Kidney (tissue), 13 donors: ENCODE measurements at regions not wholly inside any gene's neighbourhood (a gene's known extent, or its start where the extent isn't known, plus 50 kb on each side); places are given as distances from the start of the nearest gene placed in this dataset.

ENCODE experiments used
- DNase-seq, 5 donors: peaks; one replicate each; pipeline ENCODE4 v3.0.0-alpha.2; 2013 to 2020
- FAIRE-seq: peaks from 2 replicates; lab custom pipeline; 2012; peaks lifted over from hg19 to GRCh38; lab: Jason Lieb, UNC
- H3K27ac ChIP-seq, 2 donors: one replicate each; pipeline ENCODE4 v1.7.0; 2013; ENCODE audit warnings: low read depth in 2 of 2, low read length in 2 of 2, inconsistent platforms in 1 of 2
- H3K27me3 ChIP-seq: one replicate; pipeline ENCODE4 v1.7.1; 2013; ENCODE audit warnings: low read length, inconsistent platforms; ENCODE audit not compliant: control insufficient read depth, insufficient read depth
- H3K36me3 ChIP-seq, 3 donors: one replicate each; pipeline versions ENCODE4 v1.7.0 to v1.7.1; 2013; ENCODE audit warnings: low read length in 3 of 3, control low read depth in 1 of 3, inconsistent platforms in 1 of 3; ENCODE audit not compliant: insufficient read depth in 3 of 3, control insufficient read depth in 2 of 3
- H3K4me1 ChIP-seq, 3 donors: one replicate each; pipeline versions ENCODE4 v1.7.0 to v1.7.1; 2013; ENCODE audit warnings: low read length in 3 of 3, inconsistent platforms in 1 of 3, low read depth in 1 of 3; ENCODE audit not compliant: control insufficient read depth in 2 of 3, insufficient read depth in 2 of 3
- H3K4me3 ChIP-seq, 3 donors: one replicate each; pipeline versions ENCODE4 v1.7.0 to v1.8.1; 2013; ENCODE audit warnings: low read length in 3 of 3, control low read depth in 1 of 3, inconsistent platforms in 1 of 3
- H3K9ac ChIP-seq, 3 donors: one replicate each; pipeline versions ENCODE4 v1.7.0 to v1.7.1; 2013; ENCODE audit warnings: low read length in 3 of 3, control low read depth in 1 of 3, inconsistent platforms in 1 of 3
- H3K9me3 ChIP-seq, 3 donors: one replicate each; pipeline versions ENCODE4 v1.7.0 to v1.7.1; 2013; ENCODE audit warnings: low read length in 3 of 3, control low read depth in 1 of 3, inconsistent platforms in 1 of 3; ENCODE audit not compliant: control insufficient read depth in 2 of 3, insufficient read depth in 1 of 3
- CTCF ChIP-seq: IDR thresholded peaks from 3 replicates; pipeline ENCODE4 v1.5.1; 2012; ENCODE audit warnings: mild to moderate bottlenecking, moderate library complexity, borderline replicate concordance; ENCODE audit not compliant: insufficient read depth; ENCODE audit errors: extremely low read depth
- intact Hi-C: fragments of 100-400 bp; cut with DNase I; formaldehyde crosslinking; loops from one replicate; pipeline ENCODE4 v1.11.1; 2022
- donor health status: control.
- donor health status: control.
- donor health status: control.
- donor health status: control.
- donor health status: control.
- donor health status: DM: yes; HTN: yes; CAD: no.
- donor health status: Normal renal cell carcinoma (clear cell type).

GRCh38 chr11:76282811-76283595 lies 76.7 kb upstream of the WNT11 start:
- H3K9ac ChIP-seq: no peak overlapping the region
- H3K4me1 ChIP-seq: no peaks in the 10 kb centered on the region
- no peak overlapping the region for H3K4me3 ChIP-seq
- H3K36me3 ChIP-seq: no peaks in the 10 kb centered on the region
- intact Hi-C loops: no loop called here
- no peak for FAIRE-seq
- no peak for TF ChIP-seq CTCF
- no peak for DNase-seq
- H3K27me3 ChIP-seq: no peaks in the 10 kb centered on the region
- H3K9me3 ChIP-seq: no peaks in the 10 kb centered on the region
- H3K27ac ChIP-seq: no peak overlapping the region

- Histone ChIP-seq H3K4me1 (no peaks in the 10 kb centered on the region), H3K9ac (no peak overlapping the region), H3K36me3 (no peaks in the 10 kb centered on the region), H3K27ac (no peak overlapping the region), H3K9me3 (no peaks in the 10 kb centered on the region), H3K27me3 (no peaks in the 10 kb centered on the region), H3K4me3 (no peak overlapping the region)
- TF ChIP-seq CTCF: no peak
- FAIRE-seq (no peak), DNase-seq (no peak)
- intact Hi-C loops: no loop called here
Measured at GRCh38 chr11:76282172-76282571, 75.9 kb upstream of the WNT11 start.

- Histone ChIP-seq H3K27me3 (no peaks in the 10 kb centered on the region), H3K4me3 (no peak overlapping the region), H3K4me1 (no peaks in the 10 kb centered on the region), H3K27ac (no peak overlapping the region), H3K36me3 (no peaks in the 10 kb centered on the region), H3K9ac (no peak overlapping the region), H3K9me3 (no peaks in the 10 kb centered on the region)
- intact Hi-C loops: no loop called here
- no peak for FAIRE-seq
- TF ChIP-seq CTCF: no peak
- no peak for DNase-seq
Measured at GRCh38 chr11:76281558-76281906, 75.2 kb upstream of the WNT11 start.
